Amniotic stem cell (primary cell): ENCODE measurements at regions not wholly inside any gene's neighbourhood (a gene's known extent, or its start where the extent isn't known, plus 50 kb on each side); places are given as distances from the start of the nearest gene placed in this dataset.
"Not testable (repeated sequence)": the region's sequence is repeated elsewhere in the genome, so short reads cannot be mapped to it uniquely, and the experiment has no call there.

Experiments used
- DNase-seq: peaks from one replicate; lab custom pipeline; 2025; lab: John Stamatoyannopoulos, UW

DNA sequence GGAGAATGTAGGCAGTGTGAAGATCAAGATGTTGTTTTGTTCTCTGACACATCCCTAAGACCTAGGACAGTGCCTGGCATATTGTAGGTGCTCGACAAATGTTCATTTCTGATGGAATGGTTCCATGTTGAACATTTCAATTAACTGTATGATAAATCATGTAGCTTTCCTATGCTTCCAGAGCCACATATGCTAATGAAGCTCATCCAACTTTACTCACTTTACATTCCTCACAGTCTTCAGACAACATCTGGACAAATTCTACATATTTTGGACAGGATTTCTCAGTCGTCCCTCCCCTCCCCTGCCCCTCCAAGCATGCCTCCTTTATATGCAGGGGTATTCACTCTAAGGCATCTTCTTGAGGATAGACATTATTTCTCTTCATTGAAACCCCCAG is 177.9 kb downstream of the BLID start:
- DNase-seq, result no peak

GRCh38 chr11:121936781-121937447 is 179.1 kb downstream of the BLID start:
- DNase-seq, result no peak

- no peak for DNase-seq
These were observed 179.6 kb downstream of the BLID start for GRCh38 chr11:121936370-121936769.

DNA sequence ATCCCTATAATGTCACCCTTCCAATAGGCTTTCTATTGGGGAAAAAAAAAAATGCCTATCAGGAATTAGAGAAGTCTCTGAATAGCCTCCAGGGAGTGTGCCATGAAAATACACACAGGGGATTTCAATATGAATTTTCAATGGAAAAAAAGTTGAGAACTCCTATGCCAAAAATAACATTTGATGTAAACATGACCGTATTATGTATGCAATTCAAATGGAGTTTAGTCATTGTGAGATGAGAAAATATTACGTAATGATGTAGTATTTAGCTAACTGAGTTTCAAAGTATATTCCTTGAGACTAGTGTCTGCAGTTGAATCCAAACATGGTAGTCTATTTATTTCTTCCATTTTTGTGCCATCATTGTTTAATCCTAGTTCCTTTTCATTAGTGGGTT is 182.3 kb downstream of the BLID start:
- DNase-seq, result no peak

- DNase-seq, result no peak
These were observed 182.7 kb downstream of the BLID start for GRCh38 chr11:121933294-121933693.

DNA sequence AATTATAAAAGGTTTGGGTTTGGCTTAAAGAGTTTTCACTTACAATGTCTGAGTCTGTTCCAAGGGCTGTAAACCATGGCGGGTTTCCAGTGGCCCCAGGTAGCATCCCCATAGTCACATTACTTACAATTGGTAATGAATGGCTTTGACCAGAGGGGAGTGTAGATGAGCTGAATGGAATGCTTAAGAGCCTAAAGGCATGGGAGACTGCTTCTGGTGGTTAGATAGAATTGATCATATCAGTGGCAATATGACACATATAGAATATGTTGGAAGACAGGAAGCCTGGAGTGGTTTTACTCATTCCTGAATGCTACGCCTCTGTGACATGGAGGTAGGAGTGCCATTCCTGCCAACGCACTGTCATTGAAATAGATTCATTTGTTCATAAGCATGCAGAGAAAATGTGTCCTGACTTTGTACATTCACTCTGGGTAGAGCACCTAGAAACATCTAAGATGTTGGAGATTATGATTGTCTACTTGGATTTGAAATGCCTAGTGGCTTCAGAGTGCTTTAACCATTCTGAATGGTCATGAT is 183.3 kb downstream of the BLID start:
- no peak for DNase-seq

DNA sequence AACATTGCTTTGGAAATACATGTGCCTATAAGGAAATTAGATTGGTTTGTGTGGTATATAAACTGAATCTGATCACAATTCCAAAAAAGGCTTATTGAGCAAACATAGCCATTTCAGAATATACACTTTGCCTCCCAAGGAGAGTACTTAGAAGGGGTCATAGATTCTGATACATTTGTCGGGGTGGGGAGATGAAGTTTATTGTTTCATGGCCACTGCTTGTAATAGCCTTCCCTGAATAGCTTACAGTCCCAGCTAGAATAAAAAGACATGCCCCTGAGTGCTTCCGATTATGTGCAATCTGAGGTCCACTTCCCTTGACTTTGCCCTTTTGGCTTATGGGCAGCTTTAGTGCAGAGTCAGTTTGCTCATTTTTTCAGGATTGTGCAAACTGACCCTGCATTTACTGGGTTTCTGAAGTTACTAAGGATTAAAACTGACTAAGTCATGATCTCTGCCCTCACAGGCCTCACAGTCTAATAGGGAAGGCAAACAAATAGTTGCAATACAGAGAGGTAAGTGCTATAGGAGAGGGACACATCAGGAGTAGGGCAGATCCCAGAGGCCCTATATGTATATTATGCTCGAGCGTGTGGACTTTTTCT is 184.2 kb downstream of the BLID start:
- DNase-seq, result no peak

GRCh38 chr11:121931121-121931520 is 184.9 kb downstream of the BLID start:
- DNase-seq, result no peak

DNA sequence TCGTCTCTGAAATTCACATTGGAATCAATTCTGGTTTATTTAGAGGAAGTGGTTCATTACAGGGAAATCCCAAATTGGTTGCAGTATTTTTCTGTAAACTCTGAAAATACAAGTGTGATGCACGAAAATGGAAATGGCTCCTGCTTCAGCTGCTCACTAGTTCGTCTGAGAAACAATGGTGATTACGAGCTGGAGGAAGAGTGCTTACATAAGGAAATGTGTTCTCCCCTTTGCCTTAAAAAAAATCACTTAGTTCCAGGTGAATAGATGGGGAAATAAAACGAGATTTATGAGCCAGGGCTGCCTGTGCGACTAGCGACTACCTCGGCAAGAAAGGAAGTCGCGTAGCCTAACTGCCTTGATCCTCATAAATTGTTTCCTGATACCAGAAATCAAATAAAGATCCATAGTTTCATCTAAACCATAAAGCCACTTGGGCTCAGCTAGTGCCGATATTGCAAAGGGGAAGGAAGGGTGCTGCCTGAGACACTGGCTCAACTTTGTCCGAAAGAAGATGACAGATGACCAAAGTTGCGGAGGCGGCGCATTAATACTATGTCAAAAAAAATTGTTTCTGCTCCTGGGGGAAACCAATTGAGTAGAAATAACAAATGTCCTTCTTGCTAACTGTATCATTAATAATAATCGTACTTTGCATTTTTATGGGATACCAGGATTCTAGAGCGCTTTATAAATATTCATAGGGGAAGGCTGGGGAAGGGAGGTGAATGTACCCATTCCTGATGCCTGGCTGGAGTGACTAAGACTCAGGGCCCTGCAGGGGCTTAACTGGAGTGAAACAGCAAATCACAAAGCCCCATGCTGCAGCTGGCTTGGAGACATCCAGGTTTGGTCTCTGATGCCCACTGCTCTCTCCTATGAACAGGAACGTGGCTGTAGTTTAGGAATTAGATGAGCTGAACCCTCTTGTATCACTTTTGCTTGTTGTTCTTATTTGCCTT is 185.7 kb downstream of the BLID start:
- no peak for DNase-seq

DNA sequence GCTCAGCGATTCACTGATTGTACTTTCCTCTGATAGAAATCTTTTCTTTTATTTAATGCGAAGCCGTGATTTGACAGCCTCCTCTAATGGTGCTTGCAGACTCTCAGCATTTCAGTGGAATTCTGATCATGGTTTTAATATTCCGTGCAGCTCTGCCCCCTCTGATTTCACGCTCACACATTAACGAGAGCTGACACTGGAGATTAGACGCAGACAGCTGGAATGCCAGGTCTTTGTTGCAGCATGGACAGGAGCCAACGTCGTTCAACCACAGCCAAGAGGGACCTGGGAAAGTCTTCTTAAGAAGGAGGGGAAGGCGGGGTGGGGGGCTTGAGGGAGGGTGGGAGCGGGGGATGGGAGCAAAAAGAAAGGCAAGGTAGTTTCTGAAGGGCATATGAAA is 186.4 kb downstream of the BLID start:
- no peak for DNase-seq

DNA sequence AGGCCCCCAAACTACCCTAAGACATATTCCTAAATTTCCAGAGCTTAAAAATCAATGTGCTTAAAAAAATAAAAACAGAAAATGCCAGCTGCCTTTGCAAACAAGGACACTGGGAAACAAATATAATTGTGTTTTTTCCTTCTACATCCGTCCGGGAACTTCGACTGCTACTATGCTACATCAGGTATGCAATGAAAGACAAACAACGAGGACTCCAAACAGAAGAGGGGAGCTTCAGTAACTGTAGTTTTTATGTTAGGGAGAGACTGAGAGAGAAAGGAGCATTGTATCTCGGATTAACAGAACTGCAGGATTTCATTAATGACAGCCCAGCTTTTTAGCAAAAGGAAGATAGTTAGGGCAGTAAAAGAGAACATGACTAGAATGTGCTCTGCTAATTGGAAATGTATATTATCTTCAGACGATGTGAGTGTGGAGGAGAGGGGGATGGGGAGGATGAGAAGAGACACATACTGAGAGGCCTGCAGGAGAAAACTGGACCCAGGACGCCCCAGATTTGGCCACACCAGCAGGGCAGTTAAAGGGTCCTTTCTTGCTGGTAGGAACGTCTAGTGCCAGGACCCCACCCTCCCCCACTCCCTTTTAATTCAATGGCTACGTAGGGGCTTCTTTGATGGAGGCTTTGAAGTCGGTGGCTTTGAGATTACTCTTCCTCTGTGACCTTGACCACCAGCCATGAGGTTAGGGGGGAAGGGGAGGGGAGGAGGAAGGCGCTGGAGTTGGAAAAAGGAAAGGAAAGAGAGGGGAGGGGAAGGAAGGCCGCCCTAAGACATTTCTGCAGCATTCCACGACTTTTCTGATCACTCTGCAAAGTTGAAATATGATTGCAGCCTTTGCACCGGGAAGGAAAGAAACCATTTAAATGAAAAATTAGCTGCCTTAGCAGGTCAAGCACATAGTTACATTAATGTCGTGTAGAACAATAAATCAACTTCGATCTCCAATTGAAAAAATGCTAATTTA is 187.1 kb downstream of the BLID start:
- no peak for DNase-seq

- DNase-seq, result no peak
These were observed 188.2 kb downstream of the BLID start for GRCh38 chr11:121927789-121928188.

- DNase-seq, result no peak
These were observed 188.8 kb downstream of the BLID start for GRCh38 chr11:121927097-121927785.

GRCh38 chr11:121924191-121924590 is 191.8 kb downstream of the BLID start:
- no peak for DNase-seq

- no peak for DNase-seq
These were observed 198.5 kb downstream of the BLID start for GRCh38 chr11:121917482-121917881.

DNA sequence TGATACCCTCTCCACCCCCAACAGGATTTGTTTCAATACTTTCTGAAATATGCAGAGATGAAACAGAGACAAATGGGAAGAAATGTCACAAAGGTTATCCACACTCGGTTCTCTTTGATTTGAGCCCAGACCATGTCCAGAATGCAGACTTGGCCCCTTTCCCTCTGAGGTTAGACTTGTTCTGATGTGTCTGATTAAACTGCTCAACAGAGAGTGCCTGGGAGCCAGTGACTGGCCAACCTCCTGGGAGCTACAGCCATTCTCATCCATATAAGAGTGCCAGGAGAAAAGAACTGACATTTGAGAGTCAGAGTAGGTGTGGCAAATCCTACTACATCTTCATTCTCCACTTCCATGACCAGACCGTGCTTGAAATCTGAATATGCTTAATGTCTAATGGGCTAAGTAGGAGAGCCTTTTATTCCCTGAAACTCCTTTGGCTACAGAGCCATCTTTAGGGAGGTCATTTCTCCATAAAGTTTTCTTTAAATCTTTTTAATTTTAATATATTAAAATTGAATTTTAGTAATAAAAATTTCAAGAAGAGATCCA is 201.4 kb downstream of the BLID start:
- DNase-seq, result no peak

DNA sequence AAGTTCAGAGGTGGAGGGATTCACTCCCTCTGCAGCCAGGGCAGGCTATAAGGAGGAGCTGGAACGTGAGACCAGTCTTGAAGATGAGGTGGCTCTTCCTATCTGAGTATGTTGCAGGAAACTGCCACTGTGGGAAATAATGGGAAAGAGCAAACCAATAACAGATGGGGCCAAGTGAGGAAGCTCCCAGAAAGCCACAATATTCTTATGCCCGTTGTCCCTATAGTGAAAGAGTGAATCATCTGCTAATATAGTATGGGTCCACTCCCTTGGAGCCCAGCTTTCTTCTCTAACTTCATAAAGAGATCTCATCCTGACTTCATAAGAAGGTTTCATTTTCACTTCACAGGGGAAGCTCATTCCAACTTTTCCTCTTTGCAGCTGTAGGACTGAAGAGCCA is 206.4 kb downstream of the BLID start:
- DNase-seq, result no peak

DNA sequence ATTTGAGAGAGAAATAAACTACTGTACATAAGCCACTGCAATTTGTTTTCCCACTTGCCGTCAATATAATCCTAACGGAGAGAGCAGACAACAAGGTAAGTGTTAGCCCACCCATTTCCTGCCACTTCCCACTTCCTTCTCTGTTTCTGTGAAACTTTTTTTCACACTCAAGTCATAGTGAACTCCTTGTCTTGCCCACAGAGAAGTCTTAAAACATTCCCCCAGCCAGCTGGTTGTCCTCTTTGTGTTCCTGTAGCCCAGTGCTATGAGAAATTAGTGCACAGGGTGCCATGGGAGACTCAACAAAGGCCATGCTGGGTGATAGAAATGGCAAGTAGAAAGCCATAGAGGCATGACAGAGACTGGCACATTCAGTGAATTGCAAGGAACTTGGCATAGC is 208.6 kb downstream of the BLID start:
- no peak for DNase-seq

DNA sequence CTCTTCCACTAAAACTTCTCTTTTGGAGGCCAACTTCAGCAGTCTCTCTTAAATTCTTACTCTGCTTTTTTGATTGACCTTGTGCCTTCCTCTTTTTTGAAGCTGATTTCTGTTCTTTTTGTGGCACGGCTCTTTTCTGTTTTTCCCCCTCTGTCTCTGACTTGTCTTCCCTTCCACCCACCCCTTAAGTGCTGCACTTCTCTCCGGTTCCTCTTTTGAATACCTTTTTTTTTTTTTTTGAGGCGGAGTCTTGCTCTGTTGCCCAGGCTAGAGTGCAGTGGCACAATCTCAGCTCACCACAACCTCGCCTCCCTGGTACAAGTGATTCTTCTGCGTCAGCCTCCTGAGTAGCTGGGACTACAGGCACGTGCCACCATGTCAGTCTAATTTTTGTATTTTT is 211.9 kb downstream of the BLID start:
- DNase-seq, result no peak

GRCh38 chr11:121901886-121902285 is 214.1 kb downstream of the BLID start:
- DNase-seq, result no peak

- DNase-seq, result not testable (repeated sequence)
These were observed 214.6 kb downstream of the BLID start for GRCh38 chr11:121901417-121901816.
